ENCODE measurements at regions not wholly inside any gene's neighbourhood (a gene's known extent, or its start where the extent isn't known, plus 50 kb on each side); places are given as distances from the start of the nearest gene placed in this dataset.

DNA sequence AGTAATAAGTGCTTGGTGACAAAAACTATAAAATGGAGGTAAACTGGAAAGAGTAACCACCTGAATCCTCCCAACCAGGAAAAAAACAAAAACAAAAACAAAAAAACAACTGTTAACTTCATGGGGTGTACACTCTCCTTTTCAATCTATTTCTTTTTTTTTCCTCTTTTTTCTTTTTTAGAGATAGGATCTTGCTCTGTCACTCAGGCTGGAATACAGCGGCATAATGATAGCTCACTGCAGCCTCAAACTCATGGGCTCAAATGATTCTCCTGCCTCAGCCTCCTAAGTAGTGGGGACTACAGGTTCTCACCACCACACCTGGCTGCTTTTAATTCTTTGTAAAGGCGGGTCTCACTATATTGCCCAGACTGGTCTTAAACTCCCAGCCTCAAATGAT, 76.8 kb downstream of the PHLDA1 start:
- no peak for TF ChIP-seq CTCF (IDR thresholded peaks at IDR 0.05; ENCODE audit: insufficient read depth, low read length)
- no peak for TF ChIP-seq POLR2AphosphoS5 (IDR thresholded peaks at IDR 0.05; ENCODE audit: low read depth)
- TF ChIP-seq REST (IDR thresholded peaks at IDR 0.05; ENCODE audit: insufficient replicate concordance, low read depth): no peak
- no peak for TF ChIP-seq SPI1 (IDR thresholded peaks at IDR 0.05; ENCODE audit: borderline replicate concordance, low read depth)
- no peak for TF ChIP-seq GABPA (IDR thresholded peaks at IDR 0.05; ENCODE audit: low read depth)
